GM12878 (cell line): ENCODE measurements at regions not wholly inside any gene's neighbourhood (a gene's known extent, or its start where the extent isn't known, plus 50 kb on each side); places are given as distances from the start of the nearest gene placed in this dataset.

Experiments used
- ATAC-seq: fragments of 200-7000 bp; cut with Tn5 transposase; 3 replicates; pipeline ENCODE4 v1.9.1; 2020; ENCODE audit warnings: mild to moderate bottlenecking, moderate library complexity
- BruUV-seq: library from RNA; stranded (reverse); fragments of 400-500 nt; replicated peaks from 2 replicates; lab custom pipeline; 2021; lab: Mats Ljungman, UMichigan
- CTCF ChIA-PET: fragments of 300-600 bp; sonication (Branson Sonifier 250); formaldehyde crosslinking; extraction: SDS; loops from one replicate; lab custom pipeline; 2021; ENCODE audit warnings: inconsistent platforms; lab: Yijun Ruan, JAX
- POLR2A ChIA-PET: fragments of 350-600 bp; formaldehyde crosslinking; extraction: SDS; loops from one replicate; lab custom pipeline; 2021; ENCODE audit warnings: inconsistent platforms; lab: Charles Lee
- RAD21 ChIA-PET: fragments of 300-600 bp; sonication (Branson Sonifier 250); formaldehyde crosslinking; loops from one replicate; lab custom pipeline; 2023; ENCODE audit warnings: antibody characterized with exemption; ENCODE audit not compliant: unreplicated experiment; lab: Charles Lee
- SMC1A ChIA-PET: fragments of 300-600 bp; sonication (Branson Sonifier 250); formaldehyde crosslinking; loops from one replicate; lab custom pipeline; 2023; ENCODE audit not compliant: unreplicated experiment, uncharacterized antibody; lab: Charles Lee
- DNase-seq: peaks from one replicate; pipeline ENCODE4 v3.0.0-alpha.2; 2011; ENCODE audit warnings: low read depth, low spot score
- FAIRE-seq: peaks from 3 replicates; lab custom pipeline; 2011; peaks lifted over from hg19 to GRCh38; lab: Jason Lieb, UNC
- H2AFZ ChIP-seq: 2 replicates; pipeline ENCODE4 v1.6.0; 2011; ENCODE audit warnings: low read depth, low read length, control low read depth; ENCODE audit not compliant: control insufficient read depth
- H3K27ac ChIP-seq: 2 replicates; pipeline ENCODE4 v1.5.1; 2011; ENCODE audit warnings: control low read depth; ENCODE audit not compliant: control insufficient read depth, insufficient read depth
- H3K27me3 ChIP-seq, 2 experiments: replicated peaks in 1 of 2; 2 replicates each; pipeline versions ENCODE4 v1.6.0 to v1.6.1; 2011; ENCODE audit warnings: low read length in 1 of 2; ENCODE audit not compliant: control insufficient read depth in 2 of 2, insufficient read depth in 2 of 2
- H3K36me3 ChIP-seq, 2 experiments: 2 replicates each; pipeline ENCODE4 v1.5.1; 2011; ENCODE audit warnings: low read length in 1 of 2; ENCODE audit not compliant: control insufficient read depth in 2 of 2, insufficient read depth in 2 of 2
- H3K4me1 ChIP-seq: 2 replicates; pipeline ENCODE4 v1.6.1; 2011; ENCODE audit warnings: mild to moderate bottlenecking, low read length, moderate library complexity, mixed read lengths; ENCODE audit not compliant: control insufficient read depth, insufficient read depth
- H3K4me2 ChIP-seq: 2 replicates; pipeline ENCODE4 v1.6.0; 2011; ENCODE audit warnings: control low read depth; ENCODE audit not compliant: control insufficient read depth, insufficient read depth
- H3K4me3 ChIP-seq: fragments of 200-600 bp; sonication (generic); 2 replicates; pipeline ENCODE4 v1.5.1; 2016
- H3K79me2 ChIP-seq: 2 replicates; pipeline ENCODE4 v1.6.0; 2011; ENCODE audit warnings: low read length; ENCODE audit not compliant: control insufficient read depth, insufficient read depth
- H3K9ac ChIP-seq: 2 replicates; pipeline ENCODE4 v1.8.0; 2011; ENCODE audit warnings: low read length, control low read depth, mixed read lengths; ENCODE audit not compliant: control insufficient read depth, insufficient read depth
- H3K9me3 ChIP-seq: replicated peaks from 3 replicates; pipeline ENCODE4 v1.5.1; 2011; ENCODE audit warnings: mild to moderate bottlenecking, low read length; ENCODE audit not compliant: control insufficient read depth, insufficient read depth
- H4K20me1 ChIP-seq: 2 replicates; pipeline ENCODE4 v1.6.0; 2011; ENCODE audit not compliant: control insufficient read depth, insufficient read depth
- BMI1 ChIP-seq: fragments of 450-650 bp; IDR thresholded peaks from 2 replicates; pipeline ENCODE4 v1.6.1; 2016; ENCODE audit warnings: mild to moderate bottlenecking, moderate library complexity, borderline replicate concordance
- EED ChIP-seq: sonication (generic); IDR thresholded peaks from 2 replicates; pipeline ENCODE4 v1.6.1; 2016; ENCODE audit warnings: antibody characterized with exemption, low read depth
- EGR1 ChIP-seq, 2 experiments: IDR thresholded peaks; 1 replicate in 1 of 2; 2 replicates in 1 of 2; pipeline ENCODE4 v1.6.1; 2011 to 2012; ENCODE audit warnings: low read depth in 2 of 2, low read length in 2 of 2, borderline replicate concordance in 1 of 2, mild to moderate bottlenecking in 1 of 2, moderate library complexity in 1 of 2
- NFYB ChIP-seq: IDR thresholded peaks from 2 replicates; pipeline ENCODE4 v1.6.1; 2011; ENCODE audit warnings: low read depth, mild to moderate bottlenecking, low read length, improper control_type of control experiment, moderate library complexity; ENCODE audit not compliant: insufficient read depth
- NRF1 ChIP-seq: conservative IDR thresholded peaks from 2 replicates; pipeline ENCODE4 v1.6.1; 2011; ENCODE audit warnings: mild to moderate bottlenecking, low read depth, low read length, improper control_type of control experiment
- ZNF24 ChIP-seq: fragments of 450-650 bp; IDR thresholded peaks from 2 replicates; pipeline ENCODE4 v1.6.1; 2017; ENCODE audit warnings: antibody characterized with exemption, mild to moderate bottlenecking
- in situ Hi-C: fragments of 300-500 bp; cut with MboI; formaldehyde crosslinking; loops from 9 replicates; pipeline ENCODE4 v1.14.3; 2018; ENCODE audit warnings: mixed read lengths
- intact Hi-C: fragments of 100-400 bp; cut with micrococcal nuclease; formaldehyde crosslinking; loops from one replicate; pipeline ENCODE4 v1.14.2; 2022; ENCODE audit not compliant: unreplicated experiment
- TF ChIP-seq, protein P1 (sequence below): fragments of 450-650 bp; formaldehyde crosslinking; IDR thresholded peaks from 2 replicates; pipeline ENCODE4 v1.4.0; 2022; ENCODE audit warnings: mild to moderate bottlenecking, moderate library complexity
- TF ChIP-seq, protein P2 (sequence below): fragments of 450-650 bp; IDR thresholded peaks from 2 replicates; pipeline ENCODE4 v1.6.1; 2018; ENCODE audit warnings: borderline replicate concordance, mild to moderate bottlenecking; ENCODE audit not compliant: partially characterized antibody
- TF ChIP-seq, protein P3 (sequence below): fragments of 150-350 bp; IDR thresholded peaks from 2 replicates; pipeline ENCODE4 v1.6.1; 2014; ENCODE audit warnings: mild to moderate bottlenecking, low read depth, low read length
- TF ChIP-seq, protein P4 (sequence below): fragments of 150-350 bp; IDR thresholded peaks from 2 replicates; pipeline ENCODE4 v1.6.1; 2016; ENCODE audit warnings: low read depth, low read length

DNA sequence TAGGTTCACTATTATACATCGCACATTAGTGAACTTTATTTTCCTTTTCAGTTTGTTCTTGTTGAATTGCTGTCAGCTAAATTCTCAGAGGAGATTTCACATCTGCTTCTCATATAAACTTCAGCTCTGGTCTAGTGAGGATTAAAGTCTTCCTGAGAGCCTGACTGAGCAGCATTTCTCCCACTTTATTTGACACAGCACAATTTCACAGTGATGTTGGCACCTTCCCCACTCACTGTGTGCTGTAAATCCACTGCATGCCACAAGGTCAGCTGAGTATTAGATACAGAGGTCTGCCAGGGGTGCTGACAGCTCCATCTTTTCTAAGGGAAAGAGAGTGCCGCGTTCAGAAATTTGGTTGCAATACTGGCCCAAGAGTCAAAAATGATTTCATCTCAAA, 567.4 kb downstream of the PRR16 start (continued):
- TF ChIP-seq, protein P1, sequence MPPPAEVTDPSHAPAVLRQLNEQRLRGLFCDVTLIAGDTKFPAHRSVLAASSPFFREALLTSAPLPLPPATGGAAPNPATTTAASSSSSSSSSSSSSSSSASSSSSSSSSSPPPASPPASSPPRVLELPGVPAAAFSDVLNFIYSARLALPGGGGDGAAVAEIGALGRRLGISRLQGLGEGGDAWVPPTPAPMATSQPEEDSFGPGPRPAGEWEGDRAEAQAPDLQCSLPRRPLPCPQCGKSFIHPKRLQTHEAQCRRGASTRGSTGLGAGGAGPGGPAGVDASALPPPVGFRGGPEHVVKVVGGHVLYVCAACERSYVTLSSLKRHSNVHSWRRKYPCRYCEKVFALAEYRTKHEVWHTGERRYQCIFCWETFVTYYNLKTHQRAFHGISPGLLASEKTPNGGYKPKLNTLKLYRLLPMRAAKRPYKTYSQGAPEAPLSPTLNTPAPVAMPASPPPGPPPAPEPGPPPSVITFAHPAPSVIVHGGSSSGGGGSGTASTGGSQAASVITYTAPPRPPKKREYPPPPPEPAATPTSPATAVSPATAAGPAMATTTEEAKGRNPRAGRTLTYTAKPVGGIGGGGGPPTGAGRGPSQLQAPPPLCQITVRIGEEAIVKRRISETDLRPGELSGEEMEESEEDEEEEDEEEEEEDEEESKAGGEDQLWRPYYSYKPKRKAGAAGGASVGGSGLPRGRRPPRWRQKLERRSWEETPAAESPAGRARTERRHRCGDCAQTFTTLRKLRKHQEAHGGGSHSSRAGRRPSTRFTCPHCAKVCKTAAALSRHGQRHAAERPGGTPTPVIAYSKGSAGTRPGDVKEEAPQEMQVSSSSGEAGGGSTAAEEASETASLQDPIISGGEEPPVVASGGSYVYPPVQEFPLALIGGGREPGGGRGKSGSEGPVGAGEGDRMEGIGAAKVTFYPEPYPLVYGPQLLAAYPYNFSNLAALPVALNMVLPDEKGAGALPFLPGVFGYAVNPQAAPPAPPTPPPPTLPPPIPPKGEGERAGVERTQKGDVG (CRISPR knock-in tag) = no peak
- no peak for TF ChIP-seq NRF1

DNA sequence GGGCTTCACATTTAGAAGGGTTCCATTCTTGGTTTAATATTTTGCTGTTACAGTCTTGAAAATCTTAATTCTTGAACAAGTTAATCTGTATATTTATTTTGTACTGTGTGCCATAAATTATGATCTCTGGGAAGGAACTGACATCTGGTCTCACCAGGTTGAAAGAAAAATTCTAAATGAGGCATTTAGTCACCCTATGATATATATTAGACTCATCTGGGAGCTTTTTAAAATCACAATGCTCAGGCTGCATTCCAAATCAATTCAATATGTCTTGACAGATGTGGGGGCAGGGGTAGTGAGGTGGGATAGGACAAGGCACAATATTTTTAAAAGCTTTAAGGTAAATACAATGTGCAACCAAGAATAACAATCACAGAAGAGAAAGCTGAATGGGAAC, 569.2 kb downstream of the PRR16 start:
- SMC1A ChIA-PET = interaction anchor here (0.6 kb wide), 1 partner anchor 146 kb away, joined by 3 read pairs; no protein-coding TSS in a partner anchor
- no peaks in the 10 kb centered on the region for H3K9me3 ChIP-seq
- BruUV-seq = no TSS peak
- no peak overlapping the region for H3K4me3 ChIP-seq
- POLR2A ChIA-PET = no interaction called here
- no peak for DNase-seq
- H3K79me2 ChIP-seq = no peaks in the 10 kb centered on the region
- no peak overlapping the region for H3K4me2 ChIP-seq
- no peak for FAIRE-seq
- no peaks in the 10 kb centered on the region for H4K20me1 ChIP-seq
- no peaks in the 10 kb centered on the region for H3K36me3 ChIP-seq
- CTCF ChIA-PET = interaction anchor here (0.6 kb wide), 1 partner anchor 49 kb away, joined by 3 read pairs; no protein-coding TSS in a partner anchor
- H3K9ac ChIP-seq = no peak overlapping the region
- intact Hi-C loops = no loop called here
- in situ Hi-C loops = no loop called here
- TF ChIP-seq, protein P2, sequence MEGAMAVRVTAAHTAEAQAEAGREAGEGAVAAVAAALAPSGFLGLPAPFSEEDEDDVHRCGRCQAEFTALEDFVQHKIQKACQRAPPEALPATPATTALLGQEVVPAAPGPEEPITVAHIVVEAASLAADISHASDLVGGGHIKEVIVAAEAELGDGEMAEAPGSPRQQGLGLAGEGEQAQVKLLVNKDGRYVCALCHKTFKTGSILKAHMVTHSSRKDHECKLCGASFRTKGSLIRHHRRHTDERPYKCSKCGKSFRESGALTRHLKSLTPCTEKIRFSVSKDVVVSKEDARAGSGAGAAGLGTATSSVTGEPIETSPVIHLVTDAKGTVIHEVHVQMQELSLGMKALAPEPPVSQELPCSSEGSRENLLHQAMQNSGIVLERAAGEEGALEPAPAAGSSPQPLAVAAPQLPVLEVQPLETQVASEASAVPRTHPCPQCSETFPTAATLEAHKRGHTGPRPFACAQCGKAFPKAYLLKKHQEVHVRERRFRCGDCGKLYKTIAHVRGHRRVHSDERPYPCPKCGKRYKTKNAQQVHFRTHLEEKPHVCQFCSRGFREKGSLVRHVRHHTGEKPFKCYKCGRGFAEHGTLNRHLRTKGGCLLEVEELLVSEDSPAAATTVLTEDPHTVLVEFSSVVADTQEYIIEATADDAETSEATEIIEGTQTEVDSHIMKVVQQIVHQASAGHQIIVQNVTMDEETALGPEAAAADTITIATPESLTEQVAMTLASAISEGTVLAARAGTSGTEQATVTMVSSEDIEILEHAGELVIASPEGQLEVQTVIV = no peak
- TF ChIP-seq EGR1 (IDR thresholded peaks at IDR 0.05; ENCODE audit: borderline replicate concordance in 1 of 2, low read depth in 2 of 2, low read length in 2 of 2) (no peak), BMI1 (no peak), EED (no peak), ZNF24 (no peak), NFYB (no peak)
- TF ChIP-seq, protein P3, sequence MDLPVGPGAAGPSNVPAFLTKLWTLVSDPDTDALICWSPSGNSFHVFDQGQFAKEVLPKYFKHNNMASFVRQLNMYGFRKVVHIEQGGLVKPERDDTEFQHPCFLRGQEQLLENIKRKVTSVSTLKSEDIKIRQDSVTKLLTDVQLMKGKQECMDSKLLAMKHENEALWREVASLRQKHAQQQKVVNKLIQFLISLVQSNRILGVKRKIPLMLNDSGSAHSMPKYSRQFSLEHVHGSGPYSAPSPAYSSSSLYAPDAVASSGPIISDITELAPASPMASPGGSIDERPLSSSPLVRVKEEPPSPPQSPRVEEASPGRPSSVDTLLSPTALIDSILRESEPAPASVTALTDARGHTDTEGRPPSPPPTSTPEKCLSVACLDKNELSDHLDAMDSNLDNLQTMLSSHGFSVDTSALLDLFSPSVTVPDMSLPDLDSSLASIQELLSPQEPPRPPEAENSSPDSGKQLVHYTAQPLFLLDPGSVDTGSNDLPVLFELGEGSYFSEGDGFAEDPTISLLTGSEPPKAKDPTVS = no peak
- TF ChIP-seq, protein P4, sequence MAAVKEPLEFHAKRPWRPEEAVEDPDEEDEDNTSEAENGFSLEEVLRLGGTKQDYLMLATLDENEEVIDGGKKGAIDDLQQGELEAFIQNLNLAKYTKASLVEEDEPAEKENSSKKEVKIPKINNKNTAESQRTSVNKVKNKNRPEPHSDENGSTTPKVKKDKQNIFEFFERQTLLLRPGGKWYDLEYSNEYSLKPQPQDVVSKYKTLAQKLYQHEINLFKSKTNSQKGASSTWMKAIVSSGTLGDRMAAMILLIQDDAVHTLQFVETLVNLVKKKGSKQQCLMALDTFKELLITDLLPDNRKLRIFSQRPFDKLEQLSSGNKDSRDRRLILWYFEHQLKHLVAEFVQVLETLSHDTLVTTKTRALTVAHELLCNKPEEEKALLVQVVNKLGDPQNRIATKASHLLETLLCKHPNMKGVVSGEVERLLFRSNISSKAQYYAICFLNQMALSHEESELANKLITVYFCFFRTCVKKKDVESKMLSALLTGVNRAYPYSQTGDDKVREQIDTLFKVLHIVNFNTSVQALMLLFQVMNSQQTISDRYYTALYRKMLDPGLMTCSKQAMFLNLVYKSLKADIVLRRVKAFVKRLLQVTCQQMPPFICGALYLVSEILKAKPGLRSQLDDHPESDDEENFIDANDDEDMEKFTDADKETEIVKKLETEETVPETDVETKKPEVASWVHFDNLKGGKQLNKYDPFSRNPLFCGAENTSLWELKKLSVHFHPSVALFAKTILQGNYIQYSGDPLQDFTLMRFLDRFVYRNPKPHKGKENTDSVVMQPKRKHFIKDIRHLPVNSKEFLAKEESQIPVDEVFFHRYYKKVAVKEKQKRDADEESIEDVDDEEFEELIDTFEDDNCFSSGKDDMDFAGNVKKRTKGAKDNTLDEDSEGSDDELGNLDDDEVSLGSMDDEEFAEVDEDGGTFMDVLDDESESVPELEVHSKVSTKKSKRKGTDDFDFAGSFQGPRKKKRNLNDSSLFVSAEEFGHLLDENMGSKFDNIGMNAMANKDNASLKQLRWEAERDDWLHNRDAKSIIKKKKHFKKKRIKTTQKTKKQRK = no peak
- TF ChIP-seq, all 136 proteins: peak for 0
- H3K27ac ChIP-seq = no peak overlapping the region
- RAD21 ChIA-PET = no interaction called here
- no peak for ATAC-seq
- no peaks in the 10 kb centered on the region for H3K4me1 ChIP-seq
- H2AFZ ChIP-seq = no peak overlapping the region
- no peaks in the 10 kb centered on the region for H3K27me3 ChIP-seq
